ENCODE measurements at regions not wholly inside any gene's neighbourhood (a gene's known extent, or its start where the extent isn't known, plus 50 kb on each side); places are given as distances from the start of the nearest gene placed in this dataset.

GRCh38 chr20:48262466-48262865 is 477.2 kb upstream of the SULF2 start:
- TF ChIP-seq, protein P1, sequence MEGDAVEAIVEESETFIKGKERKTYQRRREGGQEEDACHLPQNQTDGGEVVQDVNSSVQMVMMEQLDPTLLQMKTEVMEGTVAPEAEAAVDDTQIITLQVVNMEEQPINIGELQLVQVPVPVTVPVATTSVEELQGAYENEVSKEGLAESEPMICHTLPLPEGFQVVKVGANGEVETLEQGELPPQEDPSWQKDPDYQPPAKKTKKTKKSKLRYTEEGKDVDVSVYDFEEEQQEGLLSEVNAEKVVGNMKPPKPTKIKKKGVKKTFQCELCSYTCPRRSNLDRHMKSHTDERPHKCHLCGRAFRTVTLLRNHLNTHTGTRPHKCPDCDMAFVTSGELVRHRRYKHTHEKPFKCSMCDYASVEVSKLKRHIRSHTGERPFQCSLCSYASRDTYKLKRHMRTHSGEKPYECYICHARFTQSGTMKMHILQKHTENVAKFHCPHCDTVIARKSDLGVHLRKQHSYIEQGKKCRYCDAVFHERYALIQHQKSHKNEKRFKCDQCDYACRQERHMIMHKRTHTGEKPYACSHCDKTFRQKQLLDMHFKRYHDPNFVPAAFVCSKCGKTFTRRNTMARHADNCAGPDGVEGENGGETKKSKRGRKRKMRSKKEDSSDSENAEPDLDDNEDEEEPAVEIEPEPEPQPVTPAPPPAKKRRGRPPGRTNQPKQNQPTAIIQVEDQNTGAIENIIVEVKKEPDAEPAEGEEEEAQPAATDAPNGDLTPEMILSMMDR (IDR thresholded peaks at IDR 0.05; ENCODE audit: low read depth, low read length): no peak
- TF ChIP-seq EZH2phosphoT487 (IDR thresholded peaks at IDR 0.05; ENCODE audit: low read depth): no peak
